Heart left ventricle (tissue), 16 donors: ENCODE measurements at regions not wholly inside any gene's neighbourhood (a gene's known extent, or its start where the extent isn't known, plus 50 kb on each side); places are given as distances from the start of the nearest gene placed in this dataset.

ENCODE experiments used
- ATAC-seq, 4 donors: fragments of 200-7000 bp; cut with Tn5 transposase; one replicate each; pipeline ENCODE4 v1.9.1; 2020 to 2022; ENCODE audit warnings: moderate library complexity in 4 of 4, mild to moderate bottlenecking in 3 of 4, moderate number of reproducible peaks in 1 of 4
- DNase-seq, 5 donors: peaks; one replicate each; pipeline ENCODE4 v3.0.0-alpha.2; 2020
- H3K27ac ChIP-seq, 12 donors: fragments of 200-600 bp; sonication (generic) in 4 of 12; one replicate each; pipeline versions ENCODE4 v1.5.0 to v1.8.0; 2016 to 2022; ENCODE audit warnings: mild to moderate bottlenecking in 2 of 12
- H3K27me3 ChIP-seq, 9 donors: fragments of 200-600 bp; sonication (generic) in 2 of 9; one replicate each; pipeline versions ENCODE4 v1.5.1 to v1.8.0; 2016 to 2022; ENCODE audit warnings: mild to moderate bottlenecking in 3 of 9
- H3K36me3 ChIP-seq, 9 donors: fragments of 200-600 bp; sonication (generic) in 2 of 9; one replicate each; pipeline versions ENCODE4 v1.5.0 to v1.8.0; 2018 to 2022; ENCODE audit warnings: mild to moderate bottlenecking in 2 of 9
- H3K4me1 ChIP-seq, 12 donors: fragments of 200-600 bp; sonication (generic) in 4 of 12; one replicate each; pipeline versions ENCODE4 v1.5.0 to v1.8.0; 2016 to 2022; ENCODE audit warnings: mild to moderate bottlenecking in 3 of 12
- H3K4me3 ChIP-seq, 12 donors: fragments of 200-600 bp; sonication (generic) in 4 of 12; one replicate each; pipeline versions ENCODE4 v1.5.0 to v1.8.0; 2017 to 2022; ENCODE audit warnings: mild to moderate bottlenecking in 9 of 12, moderate library complexity in 4 of 12
- H3K9me3 ChIP-seq, 12 donors: fragments of 200-600 bp; sonication (generic) in 4 of 12; one replicate each; pipeline versions ENCODE4 v1.5.0 to v1.8.0; 2016 to 2022; ENCODE audit warnings: mild to moderate bottlenecking in 1 of 12
- CTCF ChIP-seq, 12 donors: fragments of 200-600 bp; sonication (generic) in 4 of 12; IDR thresholded peaks; one replicate each; pipeline versions ENCODE4 v1.5.0 to v1.8.0; 2018 to 2022; ENCODE audit warnings: antibody characterized with exemption in 12 of 12, mild to moderate bottlenecking in 5 of 12
- POLR2A ChIP-seq, 2 donors: fragments of 450-650 bp; IDR thresholded peaks; one replicate each; pipeline ENCODE4 v1.6.1; 2017; ENCODE audit warnings: antibody characterized with exemption in 2 of 2, mild to moderate bottlenecking in 2 of 2, moderate library complexity in 2 of 2
- WGBS, 4 donors: extraction: QIAGEN DNeasy Blood & Tissue Kit in 2 of 4; methylation state at CpG; one replicate each; pipeline versions ENCODE4 v1.1.5 to v1.1.7; 2013 to 2018; 5-methylcytosine and 5-hydroxymethylcytosine counted together
- intact Hi-C, 10 donors: fragments of 100-400 bp; cut with DNase I; formaldehyde crosslinking; loops; one replicate each; pipeline versions ENCODE4 v1.11.1 to v1.14.2; 2022
- donor health status: ischemic (EF 13 %, LVEDD 7.1; RV severe dilation, severe dysfunction).
- donor health status: healthy with polysubstance abuse.
- donor health status: DM: no; HTN: yes; CAD: no.
- donor health status: DM: no; HTN: no; CAD: no.
- donor health status: ischemic (EF 25% LVEDD 6.9; RV normal size, moderate dysfunction).
- donor health status: ischemic (EF 25% LVEDD 5.7; RV mildly dilated, moderate dysfunction).
- donor health status: healthy.
- donor health status: DM: yes; HTN: yes; CAD: no.
- donor health status: ischemic (EF 35%, LVEDD 5.7; RV mildly dilated, moderate dysfunction).
- donor health status: nonischemic (EF 11% LVEDD 7.7; RV severe dilation, severe dysfunction).
- donor health status: DM: yes; HTN: yes; CAD: no.
- donor health status: PGD.
- donor health status: ischemic (EF 29% LVEDD 5.4; RV normal size, mild dysfunction).
- donor health status: nonischemic (EF 23%, LVEDD 6.1; RV moderate dilation, normal function).

GRCh38 chr1:70902211-70902610, 145.4 kb downstream of the PTGER3 start:
- no peaks in the 10 kb centered on the region for H3K9me3 ChIP-seq
- no peak overlapping the region for H3K4me3 ChIP-seq
- no peaks in the 10 kb centered on the region for H3K4me1 ChIP-seq
- no peak for ATAC-seq
- DNase-seq: no peak
- intact Hi-C loops: no loop called here
- H3K27ac ChIP-seq: no peak overlapping the region
- WGBS, 4 donors: 53 to 72% (median 67%) methylated on average over 1 of the region's 1 CpG
- no peaks in the 10 kb centered on the region for H3K27me3 ChIP-seq
- H3K36me3 ChIP-seq: no peaks in the 10 kb centered on the region
- TF ChIP-seq POLR2A (IDR thresholded peaks at IDR 0.05) (no peak), CTCF (IDR thresholded peaks at IDR 0.05) (no peak)

- intact Hi-C loops: no loop called here
- no peaks in the 10 kb centered on the region for H3K4me1 ChIP-seq
- DNase-seq (no peak), ATAC-seq (no peak)
- H3K36me3 ChIP-seq: no peaks in the 10 kb centered on the region
- no peak overlapping the region for H3K4me3 ChIP-seq
- no peak overlapping the region for H3K27ac ChIP-seq
- TF ChIP-seq POLR2A (IDR thresholded peaks at IDR 0.05) (no peak), CTCF (IDR thresholded peaks at IDR 0.05) (no peak)
- no peaks in the 10 kb centered on the region for H3K27me3 ChIP-seq
- no peaks in the 10 kb centered on the region for H3K9me3 ChIP-seq
These were observed 140.8 kb downstream of the PTGER3 start for GRCh38 chr1:70906800-70907199.

GRCh38 chr1:70907563-70908310, 139.9 kb downstream of the PTGER3 start:
- no peak overlapping the region for H3K4me3 ChIP-seq
- H3K36me3 ChIP-seq: no peaks in the 10 kb centered on the region
- H3K9me3 ChIP-seq: no peaks in the 10 kb centered on the region
- TF ChIP-seq CTCF (IDR thresholded peaks at IDR 0.05) (no peak), POLR2A (IDR thresholded peaks at IDR 0.05) (no peak)
- H3K4me1 ChIP-seq: no peaks in the 10 kb centered on the region
- no peak for DNase-seq
- WGBS, 4 donors: 84 to 93% (median 90%) methylated on average over 8 of the region's 8 CpGs
- no peaks in the 10 kb centered on the region for H3K27me3 ChIP-seq
- no peak for ATAC-seq
- H3K27ac ChIP-seq: no peak overlapping the region
- intact Hi-C loops: no loop called here

- Histone ChIP-seq H3K27ac (no peak overlapping the region), H3K4me1 (no peaks in the 10 kb centered on the region), H3K36me3 (no peaks in the 10 kb centered on the region), H3K4me3 (no peak overlapping the region), H3K9me3 (no peaks in the 10 kb centered on the region), H3K27me3 (no peaks in the 10 kb centered on the region)
- 73 to 77% (median 76%) methylated on average over 3 of the region's 3 CpGs for WGBS, 4 donors
- DNase-seq: no peak
- intact Hi-C loops: no loop called here
- no peak for ATAC-seq
- TF ChIP-seq POLR2A (IDR thresholded peaks at IDR 0.05) (no peak), CTCF (IDR thresholded peaks at IDR 0.05) (no peak)
These were observed 138.3 kb downstream of the PTGER3 start for GRCh38 chr1:70909262-70909822.
